ENCODE measurements at regions not wholly inside any gene's neighbourhood (a gene's known extent, or its start where the extent isn't known, plus 50 kb on each side); places are given as distances from the start of the nearest gene placed in this dataset.

- TF ChIP-seq EZH2 (IDR thresholded peaks at IDR 0.05; ENCODE audit: low read depth, low read length, severe bottlenecking) (no peak), CTCF (IDR thresholded peaks at IDR 0.05; ENCODE audit: control extremely low read depth in 1 of 3, insufficient read depth in 1 of 3, low read depth in 1 of 3, low read length in 3 of 3) (no peak), POLR2A (IDR thresholded peaks at IDR 0.05; ENCODE audit: control extremely low read depth in 1 of 2, low read depth in 2 of 2, low read length in 2 of 2) (no peak)
Measured at GRCh38 chr3:76324101-76324500, 538.8 kb upstream of the ZNF717 start.

Data from H1 (cell line).